IMR-90 (cell line): ENCODE measurements at regions not wholly inside any gene's neighbourhood (a gene's known extent, or its start where the extent isn't known, plus 50 kb on each side); places are given as distances from the start of the nearest gene placed in this dataset.

Experiments used
- ATAC-seq: fragments of 200-7000 bp; cut with Tn5 transposase; 2 replicates; pipeline ENCODE4 v1.9.1; 2020; ENCODE audit warnings: low read depth, mild to moderate bottlenecking, moderate library complexity
- BruUV-seq: library from RNA; stranded (reverse); fragments of 400-500 nt; replicated peaks from 2 replicates; lab custom pipeline; 2021; lab: Mats Ljungman, UMichigan
- CTCF ChIA-PET: fragments of 300-600 bp; formaldehyde crosslinking; extraction: SDS; loops from one replicate; lab custom pipeline; 2021; ENCODE audit warnings: antibody characterized with exemption; lab: Yijun Ruan, JAX
- POLR2A ChIA-PET: fragments of 300-600 bp; sonication (Branson Sonifier 250); formaldehyde crosslinking; loops from one replicate; lab custom pipeline; 2022; ENCODE audit warnings: antibody characterized with exemption; ENCODE audit not compliant: unreplicated experiment; lab: Charles Lee
- DNase-seq: peaks from one replicate; pipeline ENCODE4 v3.0.0; 2013
- H2AFZ ChIP-seq: replicated peaks from 2 replicates; pipeline ENCODE3; 2013; ENCODE audit warnings: low read length, mild to moderate bottlenecking; ENCODE audit not compliant: poor library complexity
- H2AK5ac ChIP-seq: 2 replicates; pipeline ENCODE4 v1.6.1; 2013; ENCODE audit warnings: low read depth, low read length, inconsistent platforms
- H2AK9ac ChIP-seq: replicated peaks from 2 replicates; pipeline ENCODE3; 2013; ENCODE audit warnings: mild to moderate bottlenecking, low read depth, low read length, moderate library complexity; ENCODE audit not compliant: poor library complexity
- H2BK120ac ChIP-seq: 2 replicates; pipeline ENCODE4 v1.6.1; 2013; ENCODE audit warnings: low read depth, low read length, inconsistent platforms
- H2BK15ac ChIP-seq: 3 replicates; pipeline ENCODE4 v1.6.1; 2013; ENCODE audit warnings: low read depth, low read length, inconsistent platforms
- H2BK20ac ChIP-seq: 2 replicates; pipeline ENCODE4 v1.6.1; 2013; ENCODE audit warnings: low read depth, mild to moderate bottlenecking, inconsistent platforms, low read length, moderate library complexity
- H2BK5ac ChIP-seq: 2 replicates; pipeline ENCODE4 v1.6.1; 2013; ENCODE audit warnings: mild to moderate bottlenecking, low read depth, low read length, inconsistent platforms; ENCODE audit not compliant: poor library complexity, severe bottlenecking
- H3K14ac ChIP-seq: replicated peaks from 2 replicates; pipeline ENCODE4 v1.6.1; 2013; ENCODE audit warnings: low read depth, low read length, inconsistent platforms
- H3K18ac ChIP-seq: 2 replicates; pipeline ENCODE4 v1.6.1; 2013; ENCODE audit warnings: low read depth, low read length, control low read depth
- H3K23ac ChIP-seq: 2 replicates; pipeline ENCODE4 v1.6.1; 2013; ENCODE audit warnings: low read depth, low read length, inconsistent platforms
- H3K27ac ChIP-seq: 2 replicates; pipeline ENCODE4 v1.5.1; 2013; ENCODE audit warnings: mild to moderate bottlenecking, control low read depth, low read length; ENCODE audit not compliant: insufficient read depth
- H3K27me3 ChIP-seq: 2 replicates; pipeline ENCODE4 v1.6.1; 2013; ENCODE audit warnings: low read length; ENCODE audit not compliant: control insufficient read depth, insufficient read depth
- H3K36me3 ChIP-seq: 2 replicates; pipeline ENCODE4 v1.6.1; 2013; ENCODE audit warnings: low read length, mixed read lengths; ENCODE audit not compliant: control insufficient read depth, insufficient read depth
- H3K4ac ChIP-seq: 2 replicates; pipeline ENCODE4 v1.6.1; 2013; ENCODE audit warnings: low read depth, low read length, inconsistent platforms
- H3K4me1 ChIP-seq: 2 replicates; pipeline ENCODE4 v1.6.1; 2013; ENCODE audit warnings: low read length, mixed read lengths; ENCODE audit not compliant: control insufficient read depth, insufficient read depth
- H3K4me2 ChIP-seq: 2 replicates; pipeline ENCODE4 v1.6.1; 2013; ENCODE audit warnings: low read depth, mild to moderate bottlenecking, control low read depth, low read length, moderate library complexity
- H3K4me3 ChIP-seq: 2 replicates; pipeline ENCODE4 v1.5.1; 2013; ENCODE audit warnings: low read depth, mild to moderate bottlenecking, control low read depth, low read length, moderate library complexity; ENCODE audit not compliant: insufficient read depth
- H3K56ac ChIP-seq: 2 replicates; pipeline ENCODE4 v1.6.1; 2013; ENCODE audit warnings: low read length, inconsistent platforms; ENCODE audit not compliant: insufficient read depth; ENCODE audit errors: extremely low read depth
- H3K79me1 ChIP-seq, 2 experiments: 2 replicates each; pipeline ENCODE4 v1.6.1; 2013; ENCODE audit warnings: low read length in 2 of 2, inconsistent platforms in 1 of 2, low read depth in 1 of 2
- H3K9ac ChIP-seq: 2 replicates; pipeline ENCODE4 v1.6.1; 2013; ENCODE audit warnings: low read depth, low read length, control low read depth
- H3K9me1 ChIP-seq: 2 replicates; pipeline ENCODE4 v1.6.1; 2013; ENCODE audit warnings: low read length, inconsistent platforms; ENCODE audit not compliant: insufficient read depth
- H3K9me3 ChIP-seq: 2 replicates; pipeline ENCODE4 v1.6.1; 2013; ENCODE audit warnings: low read length; ENCODE audit not compliant: control insufficient read depth, insufficient read depth
- H4K20me1 ChIP-seq: 2 replicates; pipeline ENCODE4 v1.6.1; 2013; ENCODE audit warnings: low read length, inconsistent platforms; ENCODE audit not compliant: insufficient read depth
- H4K5ac ChIP-seq: 2 replicates; pipeline ENCODE4 v1.6.1; 2013; ENCODE audit warnings: mild to moderate bottlenecking, low read depth, low read length, control low read depth
- H4K8ac ChIP-seq, 2 experiments: 2 replicates each; pipeline ENCODE4 v1.6.1; 2013; ENCODE audit warnings: low read depth in 2 of 2, low read length in 2 of 2, control low read depth in 1 of 2, inconsistent platforms in 1 of 2
- H4K91ac ChIP-seq: 2 replicates; pipeline ENCODE4 v1.6.1; 2013; ENCODE audit warnings: low read depth, low read length, inconsistent platforms; ENCODE audit not compliant: insufficient read depth
- BHLHE40 ChIP-seq: fragments of 150-350 bp; IDR thresholded peaks from 2 replicates; pipeline ENCODE4 v1.6.1; 2016; ENCODE audit warnings: mild to moderate bottlenecking, low read depth, low read length
- RAD21 ChIP-seq: IDR thresholded peaks from 2 replicates; pipeline ENCODE4 v1.6.1; 2012; ENCODE audit warnings: low read length, improper control_type of control experiment
- SMC3 ChIP-seq: fragments of 150-350 bp; IDR thresholded peaks from 2 replicates; pipeline ENCODE4 v1.6.1; 2016; ENCODE audit warnings: low read depth, mild to moderate bottlenecking, antibody characterized with exemption, low read length, moderate library complexity
- WGBS, 2 experiments: methylation state at CpG; one replicate each; pipeline versions ENCODE4 v1.1.5 to v1.1.7; 2013; ENCODE audit warnings: missing lambda C conversion rate in 2 of 2; ENCODE audit not compliant: insufficient read length in 1 of 2; ENCODE audit errors: extremely low coverage in 2 of 2; 5-methylcytosine and 5-hydroxymethylcytosine counted together
- dilution Hi-C: fragments of 300-500 bp; cut with HindIII; formaldehyde crosslinking; loops from one replicate; pipeline ENCODE4 v1.14.3; 2018; ENCODE audit warnings: low sequenced_read_pairs; ENCODE audit not compliant: unreplicated experiment
- in situ Hi-C: fragments of 300-500 bp; cut with MboI; formaldehyde crosslinking; loops from 3 replicates; pipeline ENCODE4 v1.14.3; 2019; ENCODE audit warnings: low sequenced_read_pairs, inconsistent platforms, mixed read lengths
- intact Hi-C: fragments of 100-400 bp; cut with micrococcal nuclease; formaldehyde crosslinking; loops from 2 replicates; pipeline ENCODE4 v1.10.0; 2022
- TF ChIP-seq, protein P1 (sequence below): conservative IDR thresholded peaks from 2 replicates; pipeline ENCODE4 v1.5.1; 2012; ENCODE audit warnings: mild to moderate bottlenecking, low read depth, low read length, improper control_type of control experiment

DNA sequence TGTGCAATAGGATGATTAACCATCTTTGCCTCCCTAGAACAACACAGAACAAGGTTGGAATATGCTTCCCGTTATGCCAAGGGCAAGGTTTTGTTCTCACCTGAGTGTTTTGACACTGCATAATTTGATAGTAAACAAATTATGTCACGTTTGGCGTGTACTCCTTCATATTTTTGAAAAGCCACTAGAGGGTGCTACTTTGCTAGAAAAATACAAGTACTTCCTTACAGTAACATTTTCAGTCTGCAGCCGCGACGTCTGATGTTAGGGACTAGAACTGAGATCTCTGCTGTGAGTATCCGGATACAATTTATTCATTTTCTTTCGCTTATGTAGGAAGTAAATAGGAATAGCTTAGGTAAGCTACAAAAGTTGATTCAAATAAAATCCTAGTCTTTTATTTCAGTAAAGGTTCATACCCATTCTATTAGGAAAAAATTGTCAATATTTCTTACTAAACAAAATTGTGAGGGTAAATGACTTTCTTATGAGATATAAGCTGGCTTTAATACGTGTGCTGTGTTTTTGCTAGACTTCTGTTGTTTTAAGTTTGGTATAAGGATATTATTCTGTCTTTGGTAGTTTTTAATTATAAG, 181.1 kb upstream of the WDFY3 start:
- Histone ChIP-seq H3K9me1 (no peaks in the 10 kb centered on the region), H2AK9ac (no peak overlapping the region), H3K36me3 (no peaks in the 10 kb centered on the region), H3K4me3 (no peak overlapping the region), H3K9ac (no peak overlapping the region), H3K4ac (no peak overlapping the region), H3K27me3 (peaks cover 1% of the 10 kb centered on the region; the same call in 1 of the 2 replicates), H4K8ac (no peak overlapping the region), H2BK20ac (no peak overlapping the region), H3K4me1 (no peaks in the 10 kb centered on the region), H3K4me2 (no peak overlapping the region), H3K56ac (no peak overlapping the region), H4K5ac (no peak overlapping the region), H2BK15ac (no peak overlapping the region), H3K23ac (no peak overlapping the region), H2BK5ac (no peak overlapping the region), H2AK5ac (no peak overlapping the region), H3K79me1 (no peaks in the 10 kb centered on the region), H2BK120ac (no peak overlapping the region), H4K20me1 (no peaks in the 10 kb centered on the region), H3K9me3 (no peaks in the 10 kb centered on the region), H2AFZ (no peak overlapping the region), H3K14ac (no peak overlapping the region), H3K27ac (no peak overlapping the region), H3K18ac (no peak overlapping the region), H4K91ac (no peak overlapping the region)
- peak; percentile 54 for DNase-seq
- dilution Hi-C loops (no loop called here), in situ Hi-C loops (loop anchor here (5.0 kb wide), 1 partner anchor 595 kb away; no protein-coding TSS in a partner anchor), intact Hi-C loops (loop anchor here (1.0 to 2.0 kb wide), 4 partner anchors 223 to 897 kb away; no protein-coding TSS in a partner anchor)
- BruUV-seq, result no TSS peak
- CTCF ChIA-PET, result interaction anchor here (0.6 to 2.2 kb wide), 3 partner anchors 64 to 599 kb away, joined by 3 to 8 read pairs (median 3); no protein-coding TSS in a partner anchor
- POLR2A ChIA-PET, result no interaction called here
- WGBS, 2 experiments, result no CpG with 5 or more reads among the region's 9 CpGs
- peak; percentile 27 for TF ChIP-seq SMC3
- TF ChIP-seq, protein P1, sequence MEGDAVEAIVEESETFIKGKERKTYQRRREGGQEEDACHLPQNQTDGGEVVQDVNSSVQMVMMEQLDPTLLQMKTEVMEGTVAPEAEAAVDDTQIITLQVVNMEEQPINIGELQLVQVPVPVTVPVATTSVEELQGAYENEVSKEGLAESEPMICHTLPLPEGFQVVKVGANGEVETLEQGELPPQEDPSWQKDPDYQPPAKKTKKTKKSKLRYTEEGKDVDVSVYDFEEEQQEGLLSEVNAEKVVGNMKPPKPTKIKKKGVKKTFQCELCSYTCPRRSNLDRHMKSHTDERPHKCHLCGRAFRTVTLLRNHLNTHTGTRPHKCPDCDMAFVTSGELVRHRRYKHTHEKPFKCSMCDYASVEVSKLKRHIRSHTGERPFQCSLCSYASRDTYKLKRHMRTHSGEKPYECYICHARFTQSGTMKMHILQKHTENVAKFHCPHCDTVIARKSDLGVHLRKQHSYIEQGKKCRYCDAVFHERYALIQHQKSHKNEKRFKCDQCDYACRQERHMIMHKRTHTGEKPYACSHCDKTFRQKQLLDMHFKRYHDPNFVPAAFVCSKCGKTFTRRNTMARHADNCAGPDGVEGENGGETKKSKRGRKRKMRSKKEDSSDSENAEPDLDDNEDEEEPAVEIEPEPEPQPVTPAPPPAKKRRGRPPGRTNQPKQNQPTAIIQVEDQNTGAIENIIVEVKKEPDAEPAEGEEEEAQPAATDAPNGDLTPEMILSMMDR, result peak; percentile 57
- TF ChIP-seq RAD21, result peak; percentile 48
- TF ChIP-seq BHLHE40, result no peak; the same call in 1 of the 2 replicates
- ATAC-seq, result peak; percentile 76
